GM12801 (cell line): ENCODE measurements at regions not wholly inside any gene's neighbourhood (a gene's known extent, or its start where the extent isn't known, plus 50 kb on each side); places are given as distances from the start of the nearest gene placed in this dataset.

Source experiments
- TF ChIP-seq, protein P1 (sequence below): IDR thresholded peaks from one replicate; pipeline ENCODE4 v1.5.1; 2011; ENCODE audit warnings: control low read depth; ENCODE audit not compliant: insufficient read length; ENCODE audit errors: extremely low read depth

GRCh38 chr11:28582506-28582905 lies 474.3 kb downstream of the METTL15 start:
- TF ChIP-seq, protein P1, sequence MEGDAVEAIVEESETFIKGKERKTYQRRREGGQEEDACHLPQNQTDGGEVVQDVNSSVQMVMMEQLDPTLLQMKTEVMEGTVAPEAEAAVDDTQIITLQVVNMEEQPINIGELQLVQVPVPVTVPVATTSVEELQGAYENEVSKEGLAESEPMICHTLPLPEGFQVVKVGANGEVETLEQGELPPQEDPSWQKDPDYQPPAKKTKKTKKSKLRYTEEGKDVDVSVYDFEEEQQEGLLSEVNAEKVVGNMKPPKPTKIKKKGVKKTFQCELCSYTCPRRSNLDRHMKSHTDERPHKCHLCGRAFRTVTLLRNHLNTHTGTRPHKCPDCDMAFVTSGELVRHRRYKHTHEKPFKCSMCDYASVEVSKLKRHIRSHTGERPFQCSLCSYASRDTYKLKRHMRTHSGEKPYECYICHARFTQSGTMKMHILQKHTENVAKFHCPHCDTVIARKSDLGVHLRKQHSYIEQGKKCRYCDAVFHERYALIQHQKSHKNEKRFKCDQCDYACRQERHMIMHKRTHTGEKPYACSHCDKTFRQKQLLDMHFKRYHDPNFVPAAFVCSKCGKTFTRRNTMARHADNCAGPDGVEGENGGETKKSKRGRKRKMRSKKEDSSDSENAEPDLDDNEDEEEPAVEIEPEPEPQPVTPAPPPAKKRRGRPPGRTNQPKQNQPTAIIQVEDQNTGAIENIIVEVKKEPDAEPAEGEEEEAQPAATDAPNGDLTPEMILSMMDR = no peak

- TF ChIP-seq, protein P1 = no peak
Measured at GRCh38 chr11:28581286-28582242, 473.4 kb downstream of the METTL15 start.

- TF ChIP-seq, protein P1 = no peak
Measured at GRCh38 chr11:28571371-28571770, 463.2 kb downstream of the METTL15 start.

DNA sequence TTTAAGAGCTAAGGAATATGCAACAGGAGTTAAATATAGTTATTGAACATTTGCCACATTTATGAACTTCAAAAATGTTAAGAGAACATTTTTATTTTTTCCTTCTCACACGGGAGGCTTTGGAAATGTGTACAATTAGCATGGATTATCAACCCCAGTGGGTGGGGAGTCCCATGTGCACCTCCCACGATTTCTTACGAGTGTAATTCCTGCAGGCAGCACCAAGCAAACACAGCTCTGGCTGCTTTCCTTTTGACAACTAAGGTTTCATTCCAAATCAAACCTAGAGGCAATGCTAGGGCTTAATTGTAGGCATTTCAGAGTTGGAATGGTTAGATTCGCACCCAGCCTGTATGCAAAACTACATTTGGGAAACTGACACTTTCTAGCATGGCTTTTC lies 460.9 kb downstream of the METTL15 start:
- TF ChIP-seq, protein P1 = no peak

- TF ChIP-seq, protein P1 = no peak
Measured at GRCh38 chr11:28566339-28567089, 458.3 kb downstream of the METTL15 start.

- TF ChIP-seq, protein P1 = no peak
Measured at GRCh38 chr11:28559492-28559891, 451.3 kb downstream of the METTL15 start.

DNA sequence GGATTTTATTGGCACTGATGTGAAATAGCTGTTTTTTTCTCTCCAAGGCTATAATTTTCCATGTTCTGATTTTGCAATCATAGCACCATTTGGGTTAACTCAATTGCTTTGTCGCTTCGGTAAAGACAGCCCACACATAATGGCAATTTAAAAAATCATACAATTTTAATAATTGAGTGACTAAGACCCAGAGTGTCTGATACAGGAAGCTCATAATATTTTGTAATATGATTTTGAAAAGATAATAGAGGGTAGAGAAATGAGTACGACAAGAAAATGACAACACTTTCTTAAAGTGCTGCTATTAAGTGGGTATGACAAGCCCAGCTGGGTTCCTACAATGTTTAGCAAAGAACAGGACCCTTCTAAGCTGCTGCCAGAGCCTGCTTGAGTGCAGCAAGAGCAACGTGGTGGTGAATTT lies 439.1 kb downstream of the METTL15 start:
- TF ChIP-seq, protein P1 = no peak
